CD4-positive, alpha-beta T cell treated with Interferon gamma for 1 hour (primary cell): ENCODE measurements at regions not wholly inside any gene's neighbourhood (a gene's known extent, or its start where the extent isn't known, plus 50 kb on each side); places are given as distances from the start of the nearest gene placed in this dataset.
"Not testable (repeated sequence)": the region's sequence is repeated elsewhere in the genome, so short reads cannot be mapped to it uniquely, and the experiment has no call there.

Experiments
- DNase-seq: peaks from one replicate; pipeline ENCODE4 v3.0.0-alpha.2; 2020

- DNase-seq, result no peak
Observed at GRCh38 chr5:165035520-165035919, 1530.1 kb downstream of the MAT2B start.

DNA sequence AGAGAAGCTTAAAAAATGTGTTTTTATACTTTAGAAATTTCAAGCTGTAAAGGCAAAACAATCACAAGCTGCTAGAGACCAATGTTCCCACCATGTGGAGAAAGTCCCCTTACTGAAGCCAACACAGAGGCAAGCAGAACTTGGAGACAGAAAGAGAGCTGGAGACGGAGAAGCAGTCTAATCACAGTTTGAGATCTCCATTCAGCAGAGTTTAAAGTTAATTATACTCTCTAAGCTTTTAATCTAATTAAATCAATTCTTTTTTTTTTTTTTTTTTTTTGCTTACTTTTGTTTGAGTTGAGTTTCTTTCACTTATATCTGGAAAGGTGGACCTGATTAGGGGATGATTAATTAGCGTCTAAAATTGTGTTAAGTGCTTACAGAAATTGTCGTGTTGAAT lies 1534.3 kb downstream of the MAT2B start:
- no peak for DNase-seq

GRCh38 chr5:165045941-165046340 lies 1540.5 kb downstream of the MAT2B start:
- DNase-seq, result not testable (repeated sequence)

DNA sequence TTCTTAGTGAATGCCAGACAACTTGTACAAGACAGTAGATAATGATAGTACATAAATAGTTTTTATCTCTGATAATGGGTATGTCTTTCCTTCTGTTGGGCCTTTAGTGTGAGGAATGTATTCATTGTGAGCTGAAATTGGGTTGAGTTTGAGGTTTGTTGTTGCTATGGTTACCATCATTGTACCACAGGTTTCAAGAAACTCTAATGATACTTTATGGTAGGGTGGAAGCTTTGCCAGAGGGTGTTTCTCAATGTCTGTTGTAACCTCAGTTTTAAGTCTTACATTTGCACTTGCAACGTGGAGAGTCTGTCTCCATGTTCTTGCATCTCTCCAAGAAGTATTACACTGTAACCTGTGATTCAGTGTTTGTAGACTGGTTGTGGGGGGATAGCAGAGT lies 1550.1 kb downstream of the MAT2B start:
- no peak for DNase-seq

DNA sequence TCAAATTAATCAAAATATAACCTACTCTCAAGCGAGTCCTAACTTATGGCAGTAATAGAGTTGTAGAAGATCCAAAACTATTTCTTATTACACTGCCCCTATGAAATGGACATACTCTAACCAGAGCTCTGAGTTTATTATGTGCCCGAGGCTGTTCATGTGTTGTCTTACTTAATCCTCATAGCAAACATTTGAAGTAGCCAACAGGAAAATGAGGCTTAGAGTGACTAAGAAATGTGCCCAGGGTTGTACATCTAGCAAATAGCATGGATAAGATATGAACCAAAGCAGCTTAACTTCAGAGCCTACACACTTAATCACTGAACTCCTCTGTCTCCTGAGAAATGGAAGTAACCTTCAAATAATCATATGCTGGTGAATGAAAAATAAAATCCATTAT lies 1551.7 kb downstream of the MAT2B start:
- no peak for DNase-seq

DNA sequence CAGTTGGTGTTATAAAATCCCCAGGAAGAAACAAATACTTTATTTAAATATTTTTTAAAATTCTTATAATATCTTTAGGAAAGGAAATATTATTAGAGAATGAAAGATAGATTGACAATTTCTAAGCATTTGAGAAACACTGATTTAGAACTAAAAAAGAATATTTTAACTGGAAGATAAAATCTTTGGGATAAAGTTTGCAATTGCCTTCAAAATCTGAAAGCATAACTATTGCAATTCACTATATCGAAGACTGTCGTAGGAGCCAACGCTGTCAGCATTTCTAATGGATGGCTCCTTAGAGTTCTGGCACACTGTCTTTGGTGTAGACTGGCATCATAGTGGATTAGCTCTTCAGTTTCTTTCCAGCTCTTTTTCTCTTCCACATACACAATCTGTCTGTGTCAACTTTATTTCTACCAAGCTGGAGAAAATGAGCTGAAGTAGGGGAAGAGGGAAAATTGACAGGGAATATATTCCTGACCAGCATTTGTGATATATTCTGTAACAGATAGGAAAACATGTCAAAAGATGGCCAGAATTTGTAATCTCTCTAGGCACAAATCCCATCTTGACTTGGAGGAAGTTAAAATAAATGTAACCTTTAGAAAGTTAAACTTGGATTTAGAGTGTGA lies 1561.4 kb downstream of the MAT2B start:
- DNase-seq, result no peak

GRCh38 chr5:165076686-165077085 lies 1571.3 kb downstream of the MAT2B start:
- no peak for DNase-seq

DNA sequence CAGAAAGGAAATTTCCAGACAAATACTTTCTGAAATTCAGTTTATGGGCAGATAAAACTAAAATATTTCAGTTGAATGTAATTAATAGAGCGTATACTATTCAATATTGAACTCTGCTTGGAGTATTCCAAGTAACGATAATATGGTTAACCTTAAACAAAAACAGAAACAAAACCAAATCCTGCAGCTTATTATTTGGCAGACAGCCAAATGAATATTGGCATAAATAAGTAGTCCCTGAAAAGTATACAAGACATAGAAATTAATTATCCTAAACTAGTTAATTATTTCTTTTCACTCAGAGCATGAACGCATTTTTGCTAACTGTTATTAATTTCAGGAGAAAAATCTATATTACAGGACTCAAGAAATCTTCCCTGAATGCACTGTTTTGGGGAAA lies 1574.0 kb downstream of the MAT2B start:
- DNase-seq, result no peak

GRCh38 chr5:165083394-165083793 lies 1578.0 kb downstream of the MAT2B start:
- no peak for DNase-seq

DNA sequence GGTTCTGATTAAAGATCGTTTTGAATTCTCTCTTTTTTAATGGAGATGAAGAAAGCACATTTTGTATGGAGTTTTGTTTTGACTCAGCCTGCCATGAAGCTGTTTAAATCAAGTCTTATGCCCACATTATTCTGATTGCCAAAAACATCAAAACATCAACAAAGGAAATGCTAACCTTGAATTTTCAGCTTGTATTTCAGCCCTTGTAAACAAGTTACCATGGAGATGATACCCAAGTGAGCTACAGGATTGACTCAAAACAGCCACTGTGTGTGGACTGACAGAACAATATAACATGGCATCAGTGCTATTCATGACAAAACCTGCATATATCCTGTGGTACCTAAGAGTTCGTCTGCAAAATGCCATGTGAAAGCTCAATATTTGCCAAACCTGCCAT lies 1581.0 kb downstream of the MAT2B start:
- no peak for DNase-seq

GRCh38 chr5:165094782-165095181 lies 1589.4 kb downstream of the MAT2B start:
- DNase-seq, result no peak

DNA sequence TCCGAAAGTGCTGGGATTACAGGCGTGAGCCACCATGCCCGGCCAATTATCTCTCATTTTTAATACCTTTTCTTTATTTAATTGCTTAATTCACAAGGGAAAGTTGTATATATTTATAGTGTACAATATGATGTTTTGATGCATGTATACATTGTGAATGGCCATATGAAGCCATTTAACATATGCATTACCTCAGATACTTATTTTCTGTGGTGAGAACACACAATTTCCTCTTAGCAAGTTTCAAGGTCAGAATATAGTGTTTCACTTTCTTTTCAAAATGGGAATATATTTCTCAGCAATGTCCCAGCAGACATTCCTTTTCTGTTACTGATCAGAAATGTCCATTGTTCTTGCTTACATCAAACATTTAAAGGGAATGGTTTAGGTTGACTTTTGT lies 1596.3 kb downstream of the MAT2B start:
- DNase-seq, result no peak

- DNase-seq, result no peak
Observed at GRCh38 chr5:165104611-165105010, 1599.2 kb downstream of the MAT2B start.

GRCh38 chr5:165108809-165109208 lies 1603.4 kb downstream of the MAT2B start:
- DNase-seq, result no peak

DNA sequence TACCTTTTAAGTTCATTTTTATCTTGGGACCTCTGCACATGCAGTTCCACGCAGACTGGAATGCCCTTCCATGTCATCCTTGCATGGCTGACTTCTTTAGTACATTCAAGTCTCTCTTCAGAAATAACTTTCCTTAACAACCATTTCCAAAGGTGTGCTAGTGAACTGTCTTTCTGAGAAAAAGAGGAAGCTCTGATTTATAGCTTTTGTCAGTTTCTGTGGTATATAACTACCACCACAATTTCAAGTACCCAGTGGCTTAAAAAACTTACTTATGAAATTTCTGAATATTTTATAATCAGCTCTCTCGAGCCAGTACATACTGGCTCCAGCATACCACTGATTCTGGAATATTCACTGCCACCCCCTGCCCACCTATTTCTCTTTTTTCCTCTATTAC lies 1613.8 kb downstream of the MAT2B start:
- no peak for DNase-seq

GRCh38 chr5:165126598-165126997 lies 1621.2 kb downstream of the MAT2B start:
- no peak for DNase-seq

DNA sequence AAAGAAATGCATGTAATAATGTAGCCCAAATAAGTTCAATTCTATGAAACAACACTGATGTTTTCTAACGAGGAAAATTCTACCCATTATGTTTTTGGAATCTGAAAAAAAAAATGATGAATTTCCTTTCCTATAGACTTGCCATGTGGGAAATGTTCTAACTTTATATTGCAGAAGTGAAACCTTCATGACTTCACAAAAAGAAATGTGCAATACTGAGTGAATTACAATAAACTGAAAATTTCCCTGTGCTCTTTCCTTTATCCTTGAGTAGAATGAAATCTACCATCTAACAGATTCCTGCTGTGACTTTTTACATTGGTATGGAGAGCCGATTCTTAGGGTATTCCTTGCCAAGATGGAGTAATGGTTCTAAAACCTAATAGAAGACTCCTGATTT lies 1622.5 kb downstream of the MAT2B start:
- DNase-seq, result no peak

DNA sequence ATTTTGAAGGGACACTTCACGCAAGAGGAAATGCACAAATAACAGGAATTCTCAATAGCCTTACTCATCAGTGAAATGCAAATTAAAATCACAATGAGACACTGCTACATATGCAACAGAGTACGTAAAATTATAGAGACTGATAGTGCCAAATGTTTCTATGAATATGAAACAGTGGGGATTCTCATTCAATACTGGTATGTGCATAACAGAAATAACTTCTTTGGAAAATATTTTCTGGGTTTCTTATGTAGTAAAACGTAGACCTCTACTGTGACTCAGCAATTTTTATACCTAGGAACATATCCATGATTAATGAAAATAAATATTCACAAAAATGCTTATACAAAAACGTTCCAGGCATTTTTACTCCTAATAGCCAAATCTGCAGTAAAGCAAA lies 1625.2 kb downstream of the MAT2B start:
- DNase-seq, result no peak

DNA sequence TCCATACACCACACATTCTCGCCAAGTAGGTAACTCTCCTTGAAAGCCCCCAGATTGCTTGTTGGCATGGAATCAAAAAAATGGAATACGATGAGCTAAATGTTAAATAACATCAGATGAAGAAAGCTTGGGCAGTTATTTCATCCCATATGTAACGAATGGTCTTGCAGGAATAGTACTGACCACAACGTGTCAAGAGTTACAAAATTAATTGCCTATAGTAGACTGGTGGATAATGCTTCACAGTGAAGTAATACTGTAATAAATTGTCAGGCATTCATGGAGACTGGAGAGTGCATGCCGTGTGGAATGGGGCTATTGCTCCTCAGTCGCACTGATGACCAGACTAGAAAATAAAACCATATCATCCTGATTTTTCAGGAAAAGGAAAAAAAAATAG lies 1628.7 kb downstream of the MAT2B start:
- DNase-seq, result no peak

DNA sequence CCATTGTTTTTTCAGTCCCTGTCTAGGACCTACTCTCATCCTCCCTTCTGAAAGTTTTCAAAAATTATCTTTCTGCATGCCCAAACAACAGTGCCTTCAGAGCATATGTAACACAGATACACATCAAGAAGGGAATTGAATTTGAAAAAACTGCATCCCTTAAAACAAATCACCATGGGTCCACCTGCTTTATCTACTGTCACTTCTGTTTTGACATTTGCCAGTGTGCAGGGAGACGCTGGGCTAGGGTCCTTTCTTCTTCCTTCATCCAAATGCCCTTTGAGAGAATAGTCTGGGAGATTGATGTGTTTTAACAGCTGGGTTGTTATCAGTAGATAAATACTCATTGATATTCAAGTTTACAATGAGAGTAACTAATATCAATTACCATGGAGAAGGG lies 1630.1 kb downstream of the MAT2B start:
- no peak for DNase-seq

GRCh38 chr5:165137701-165138100 lies 1632.3 kb downstream of the MAT2B start:
- DNase-seq, result no peak

GRCh38 chr5:165138236-165138635 lies 1632.8 kb downstream of the MAT2B start:
- no peak for DNase-seq

- no peak for DNase-seq
Observed at GRCh38 chr5:165139262-165139661, 1633.8 kb downstream of the MAT2B start.

- no peak for DNase-seq
Observed at GRCh38 chr5:165139721-165140120, 1634.3 kb downstream of the MAT2B start.

DNA sequence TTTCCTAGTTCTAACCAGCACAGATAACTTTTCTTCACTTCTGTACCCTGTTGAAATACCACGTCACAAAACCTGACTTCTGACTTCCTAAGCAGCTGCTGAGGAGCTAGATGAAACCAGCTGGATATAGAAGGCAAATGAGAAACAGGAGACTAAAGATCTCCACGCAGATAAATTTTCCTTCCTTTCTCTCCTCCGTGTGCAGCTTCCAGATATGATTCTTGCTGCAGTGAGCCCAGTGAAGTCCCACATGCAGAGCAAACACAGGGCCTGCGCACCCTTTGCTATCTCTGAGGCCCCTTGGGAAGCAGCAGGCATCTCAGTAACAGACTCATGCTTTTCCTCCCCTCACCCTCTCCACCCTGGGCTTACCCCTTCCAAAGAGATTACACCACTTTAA lies 1638.3 kb downstream of the MAT2B start:
- no peak for DNase-seq

- DNase-seq, result no peak
Observed at GRCh38 chr5:165149431-165149830, 1644.0 kb downstream of the MAT2B start.
